HCT116 (cell line): ENCODE measurements at regions not wholly inside any gene's neighbourhood (a gene's known extent, or its start where the extent isn't known, plus 50 kb on each side); places are given as distances from the start of the nearest gene placed in this dataset.

Experiments
- CEBPB ChIP-seq: IDR thresholded peaks from 2 replicates; pipeline ENCODE4 v1.6.1; 2012; ENCODE audit warnings: low read depth
- CTCF ChIP-seq, 3 experiments: fragments of 200-600 bp in 1 of 3; sonication (generic) in 1 of 3; IDR thresholded peaks in 2 of 3; conservative IDR thresholded peaks in 1 of 3; 2 replicates each; pipeline ENCODE4 v1.5.1; 2012 to 2017; ENCODE audit warnings: low read depth in 2 of 3, low read length in 2 of 3, antibody characterized with exemption in 1 of 3, borderline replicate concordance in 1 of 3, control low read depth in 1 of 3, mild to moderate bottlenecking in 1 of 3, mixed read lengths in 1 of 3, mixed run types in 1 of 3, moderate library complexity in 1 of 3; ENCODE audit not compliant: insufficient read depth in 1 of 3
- EGR1 ChIP-seq: IDR thresholded peaks from 2 replicates; pipeline ENCODE4 v1.6.1; 2012; ENCODE audit warnings: low read depth
- EZH2 ChIP-seq: fragments of 200-600 bp; sonication (generic); IDR thresholded peaks from 2 replicates; pipeline ENCODE4 v1.6.1; 2017; ENCODE audit warnings: antibody characterized with exemption, mixed run types
- EZH2phosphoT487 ChIP-seq: fragments of 200-600 bp; IDR thresholded peaks from 2 replicates; pipeline ENCODE4 v1.6.1; 2018; ENCODE audit warnings: antibody characterized with exemption, borderline replicate concordance
- JUND ChIP-seq: IDR thresholded peaks from 2 replicates; pipeline ENCODE4 v1.6.1; 2012
- POLR2A ChIP-seq: IDR thresholded peaks from 2 replicates; pipeline ENCODE4 v1.7.0; 2011; ENCODE audit warnings: borderline replicate concordance; ENCODE audit not compliant: insufficient read depth, insufficient read length; ENCODE audit errors: extremely low read depth
- SP1 ChIP-seq: IDR thresholded peaks from 2 replicates; pipeline ENCODE4 v1.6.1; 2012; ENCODE audit warnings: low read depth
- TCF7L2 ChIP-seq: IDR thresholded peaks from 2 replicates; pipeline ENCODE4 v1.7.0; 2011; ENCODE audit warnings: borderline replicate concordance, inconsistent platforms; ENCODE audit not compliant: insufficient read depth, insufficient read length; ENCODE audit errors: extremely low read depth
- ZBTB33 ChIP-seq: IDR thresholded peaks from 2 replicates; pipeline ENCODE4 v1.6.1; 2011; ENCODE audit warnings: mild to moderate bottlenecking, low read length, moderate library complexity; ENCODE audit not compliant: insufficient replicate concordance; ENCODE audit errors: extremely low read depth

- TF ChIP-seq CTCF (IDR thresholded peaks at IDR 0.05 in 2 of 3, conservative IDR thresholded peaks at IDR 0.05 in 1 of 3; ENCODE audit: borderline replicate concordance in 1 of 3, insufficient read depth in 1 of 3, low read depth in 2 of 3, low read length in 2 of 3) (no peak), TCF7L2 (no peak), EZH2 (no peak), POLR2A (no peak), SP1 (no peak), ZBTB33 (no peak), CEBPB (no peak), EZH2phosphoT487 (no peak), JUND (no peak), EGR1 (no peak)
Observed at GRCh38 chrX:1748408-1748807, 133.5 kb downstream of the ASMT start.
